Panc1 (cell line): ENCODE measurements at regions not wholly inside any gene's neighbourhood (a gene's known extent, or its start where the extent isn't known, plus 50 kb on each side); places are given as distances from the start of the nearest gene placed in this dataset.

Source experiments
- CTCF ChIP-seq: fragments of 450-650 bp; IDR thresholded peaks from 2 replicates; pipeline ENCODE4 v1.5.1; 2017; ENCODE audit warnings: mild to moderate bottlenecking
- TCF7L2 ChIP-seq: IDR thresholded peaks from 2 replicates; pipeline ENCODE4 v1.6.1; 2011; ENCODE audit warnings: mild to moderate bottlenecking, low read depth, low read length, inconsistent platforms

GRCh38 chr16:5790512-5790911 is 692.9 kb upstream of the EEF2KMT start:
- TF ChIP-seq CTCF = no peak
- TF ChIP-seq TCF7L2 = no peak
